GM18867 (cell line): ENCODE measurements at regions not wholly inside any gene's neighbourhood (a gene's known extent, or its start where the extent isn't known, plus 50 kb on each side); places are given as distances from the start of the nearest gene placed in this dataset.
"Not testable (repeated sequence)": the region's sequence is repeated elsewhere in the genome, so short reads cannot be mapped to it uniquely, and the experiment has no call there.

Source experiments
- ATAC-seq: cut with Tn5 transposase; IDR thresholded peaks from one replicate; pipeline ENCODE4 v1.9.1; 2021; ENCODE audit warnings: mild to moderate bottlenecking, moderate library complexity; ENCODE audit not compliant: unreplicated experiment

- ATAC-seq: no peak
These were observed 102.2 kb upstream of the SLC24A3 start for GRCh38 chr20:19110285-19110684.

- no peak for ATAC-seq
These were observed 101.5 kb upstream of the SLC24A3 start for GRCh38 chr20:19110881-19111460.

- no peak for ATAC-seq
These were observed 99.6 kb upstream of the SLC24A3 start for GRCh38 chr20:19112828-19113227.

- ATAC-seq: no peak
These were observed 99.0 kb upstream of the SLC24A3 start for GRCh38 chr20:19113343-19113930.

- ATAC-seq: peak; percentile 82
These were observed 98.0 kb upstream of the SLC24A3 start for GRCh38 chr20:19114410-19114809.

- no peak for ATAC-seq
These were observed 96.9 kb upstream of the SLC24A3 start for GRCh38 chr20:19115581-19115980.

- ATAC-seq: no peak
These were observed 92.4 kb upstream of the SLC24A3 start for GRCh38 chr20:19120011-19120410.

GRCh38 chr20:19120569-19120968 lies 91.9 kb upstream of the SLC24A3 start:
- no peak for ATAC-seq

- ATAC-seq: no peak
These were observed 91.0 kb upstream of the SLC24A3 start for GRCh38 chr20:19121463-19121862.

GRCh38 chr20:19121916-19122315 lies 90.5 kb upstream of the SLC24A3 start:
- no peak for ATAC-seq

- ATAC-seq: no peak
These were observed 90.0 kb upstream of the SLC24A3 start for GRCh38 chr20:19122395-19122794.

- no peak for ATAC-seq
These were observed 86.9 kb upstream of the SLC24A3 start for GRCh38 chr20:19125508-19125907.

GRCh38 chr20:19129306-19129705 lies 83.1 kb upstream of the SLC24A3 start:
- ATAC-seq: no peak

GRCh38 chr20:19129976-19130612 lies 82.3 kb upstream of the SLC24A3 start:
- no peak for ATAC-seq

GRCh38 chr20:19130613-19130984 lies 81.8 kb upstream of the SLC24A3 start:
- no peak for ATAC-seq

- no peak for ATAC-seq
These were observed 74.8 kb upstream of the SLC24A3 start for GRCh38 chr20:19137641-19138040.

GRCh38 chr20:19138758-19139157 lies 73.7 kb upstream of the SLC24A3 start:
- no peak for ATAC-seq

GRCh38 chr20:19139584-19139983 lies 72.9 kb upstream of the SLC24A3 start:
- ATAC-seq: not testable (repeated sequence)

GRCh38 chr20:19141998-19142397 lies 70.4 kb upstream of the SLC24A3 start:
- no peak for ATAC-seq

- ATAC-seq: no peak
These were observed 68.6 kb upstream of the SLC24A3 start for GRCh38 chr20:19143890-19144289.

GRCh38 chr20:19161336-19161735 lies 51.1 kb upstream of the SLC24A3 start:
- ATAC-seq: no peak
